Lung (tissue), 11 donors: ENCODE measurements at regions not wholly inside any gene's neighbourhood (a gene's known extent, or its start where the extent isn't known, plus 50 kb on each side); places are given as distances from the start of the nearest gene placed in this dataset.

Source experiments
- ATAC-seq: fragments of 200-7000 bp; cut with Tn5 transposase; one replicate; pipeline ENCODE4 v1.9.1; 2020; ENCODE audit warnings: moderate number of reproducible peaks; ENCODE audit not compliant: insufficient read depth, low FRiP score
- DNase-seq, 3 donors: peaks; one replicate each; pipeline ENCODE4 v3.0.0-alpha.2; 2013 to 2017
- H3K27ac ChIP-seq, 2 donors: one replicate each; pipeline ENCODE4 v1.5.1; 2013; ENCODE audit warnings: mild to moderate bottlenecking in 2 of 2, moderate library complexity in 2 of 2, control low read depth in 1 of 2, inconsistent platforms in 1 of 2, low read depth in 1 of 2, low read length in 1 of 2
- H3K27me3 ChIP-seq, 3 donors: one replicate each; pipeline ENCODE4 v1.5.1; 2013; ENCODE audit warnings: low read length in 2 of 3; ENCODE audit not compliant: control insufficient read depth in 3 of 3, insufficient read depth in 3 of 3
- H3K36me3 ChIP-seq, 4 donors: one replicate each; pipeline ENCODE4 v1.5.1; 2013; ENCODE audit warnings: low read length in 4 of 4, mild to moderate bottlenecking in 1 of 4, moderate library complexity in 1 of 4; ENCODE audit not compliant: control insufficient read depth in 4 of 4, insufficient read depth in 4 of 4
- H3K4me1 ChIP-seq, 5 donors: one replicate each; pipeline ENCODE4 v1.5.1; 2013; ENCODE audit warnings: low read length in 5 of 5, mild to moderate bottlenecking in 2 of 5, moderate library complexity in 1 of 5; ENCODE audit not compliant: control insufficient read depth in 5 of 5, insufficient read depth in 5 of 5
- H3K4me3 ChIP-seq: one replicate; pipeline ENCODE4 v1.5.1; 2013; ENCODE audit warnings: mild to moderate bottlenecking, control low read depth, moderate library complexity
- H3K9ac ChIP-seq, 2 donors: one replicate each; pipeline ENCODE4 v1.5.1; 2013; ENCODE audit warnings: low read length in 2 of 2, control low read depth in 1 of 2; ENCODE audit not compliant: insufficient read depth in 1 of 2
- H3K9me3 ChIP-seq, 4 donors: one replicate each; pipeline ENCODE4 v1.5.1; 2013; ENCODE audit warnings: low read length in 3 of 4, mild to moderate bottlenecking in 1 of 4, moderate library complexity in 1 of 4; ENCODE audit not compliant: control insufficient read depth in 4 of 4, insufficient read depth in 3 of 4
- WGBS, 2 donors: extraction: QIAGEN DNeasy Blood & Tissue Kit; methylation state at CpG; one replicate each; pipeline ENCODE4 v1.1.7; 2013; 5-methylcytosine and 5-hydroxymethylcytosine counted together
- TF ChIP-seq, protein P1 (sequence below): IDR thresholded peaks from 2 replicates; pipeline ENCODE4 v1.5.1; 2012; ENCODE audit warnings: mild to moderate bottlenecking; ENCODE audit errors: control extremely low read depth, extremely low read depth
- donor health status: control.
- donor health status: control.
- donor health status: Bipolar disorder and iron deficiency.
- donor health status: healthy.
- donor health status: DM: yes; HTN: yes; CAD: no.

DNA sequence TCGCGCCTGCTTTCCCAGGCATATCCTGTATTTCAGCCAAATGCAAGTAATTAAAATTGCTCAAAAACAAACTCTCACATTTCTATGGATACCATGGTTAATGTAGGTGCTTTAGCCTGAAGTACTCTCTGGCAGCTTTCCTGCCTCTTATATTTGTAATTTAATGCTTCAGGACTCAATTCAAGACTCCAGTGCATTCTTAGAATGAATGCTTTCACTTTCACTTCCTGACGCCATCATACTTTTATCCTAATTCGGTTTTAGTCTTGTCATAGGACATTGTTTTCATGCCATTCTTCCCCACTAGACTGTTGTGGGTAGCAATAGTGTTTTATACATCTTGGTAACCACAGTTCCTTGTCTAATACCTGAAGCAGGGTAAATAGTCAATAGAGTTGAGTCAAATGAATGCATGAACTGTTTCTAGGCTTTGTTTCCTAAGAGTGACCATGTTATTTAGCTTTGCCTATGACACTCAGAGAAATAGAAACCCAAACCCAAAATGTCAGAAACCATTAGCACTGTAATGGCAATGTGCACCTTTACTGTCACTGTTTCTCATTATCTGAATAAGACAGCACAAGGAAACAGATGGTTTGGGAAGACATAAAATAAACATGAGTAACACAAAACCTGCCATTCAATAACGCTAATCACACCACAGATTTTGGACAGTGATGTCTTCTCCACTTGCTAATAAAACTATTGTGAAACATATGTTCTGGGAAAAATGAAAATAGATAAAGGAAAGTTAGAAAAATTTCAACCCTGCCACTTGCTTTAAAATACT is 705.5 kb downstream of the CDH11 start:
- peaks cover 0 to 2% (median 0%) of the 10 kb centered on the region in 4 donors for H3K9me3 ChIP-seq
- H3K4me3 ChIP-seq: no peak overlapping the region
- 45 to 69% methylated on average over 5 of the region's 5 CpGs for WGBS, 2 donors
- H3K36me3 ChIP-seq: no peaks in the 10 kb centered on the region
- ATAC-seq (peak; percentile 54), DNase-seq (peak; percentile 31 to 79 (median 68))
- peaks cover 0 to 6% (median 0%) of the 10 kb centered on the region in 5 donors for H3K4me1 ChIP-seq
- TF ChIP-seq, protein P1, sequence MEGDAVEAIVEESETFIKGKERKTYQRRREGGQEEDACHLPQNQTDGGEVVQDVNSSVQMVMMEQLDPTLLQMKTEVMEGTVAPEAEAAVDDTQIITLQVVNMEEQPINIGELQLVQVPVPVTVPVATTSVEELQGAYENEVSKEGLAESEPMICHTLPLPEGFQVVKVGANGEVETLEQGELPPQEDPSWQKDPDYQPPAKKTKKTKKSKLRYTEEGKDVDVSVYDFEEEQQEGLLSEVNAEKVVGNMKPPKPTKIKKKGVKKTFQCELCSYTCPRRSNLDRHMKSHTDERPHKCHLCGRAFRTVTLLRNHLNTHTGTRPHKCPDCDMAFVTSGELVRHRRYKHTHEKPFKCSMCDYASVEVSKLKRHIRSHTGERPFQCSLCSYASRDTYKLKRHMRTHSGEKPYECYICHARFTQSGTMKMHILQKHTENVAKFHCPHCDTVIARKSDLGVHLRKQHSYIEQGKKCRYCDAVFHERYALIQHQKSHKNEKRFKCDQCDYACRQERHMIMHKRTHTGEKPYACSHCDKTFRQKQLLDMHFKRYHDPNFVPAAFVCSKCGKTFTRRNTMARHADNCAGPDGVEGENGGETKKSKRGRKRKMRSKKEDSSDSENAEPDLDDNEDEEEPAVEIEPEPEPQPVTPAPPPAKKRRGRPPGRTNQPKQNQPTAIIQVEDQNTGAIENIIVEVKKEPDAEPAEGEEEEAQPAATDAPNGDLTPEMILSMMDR: no peak
- no peak overlapping the region for H3K9ac ChIP-seq
- no peak overlapping the region for H3K27ac ChIP-seq
- no peaks in the 10 kb centered on the region for H3K27me3 ChIP-seq

DNA sequence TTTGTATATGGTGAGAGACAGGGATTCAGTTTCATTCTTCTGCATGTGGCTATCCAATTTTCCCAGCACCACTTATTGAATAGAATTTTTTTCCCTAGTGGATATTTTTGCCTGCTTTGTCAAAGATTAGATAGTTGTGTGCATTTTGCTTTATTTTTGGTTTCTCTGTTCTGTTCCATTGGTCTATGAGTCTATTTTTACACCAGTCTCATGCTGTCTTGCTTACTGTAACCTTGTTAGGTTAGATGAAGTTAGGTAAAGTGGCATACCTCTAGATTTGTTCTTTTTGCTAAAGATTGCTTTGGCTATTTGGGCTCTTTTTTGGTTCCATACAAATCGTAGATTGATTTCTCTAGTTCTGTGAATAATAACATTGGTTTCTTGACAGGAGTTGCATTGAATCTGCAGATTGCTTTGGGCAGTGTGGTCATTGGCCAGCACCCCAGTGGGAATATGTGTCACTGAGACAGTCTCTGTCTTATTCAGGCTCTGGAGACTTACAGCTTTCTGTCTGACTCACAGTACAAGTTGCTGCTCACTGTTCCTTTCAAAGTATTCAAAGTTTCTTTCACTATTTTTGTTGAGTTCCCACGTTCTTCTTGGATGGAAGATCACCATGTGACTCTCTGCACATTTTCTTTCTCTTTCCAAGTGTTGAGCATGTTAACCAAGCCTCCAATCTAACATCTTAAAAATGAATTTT is 709.1 kb downstream of the CDH11 start:
- 49 to 51% methylated on average over 2 of the region's 2 CpGs for WGBS, 2 donors
- Histone ChIP-seq H3K27me3 (no peaks in the 10 kb centered on the region), H3K27ac (peak overlapping the region in 1 of 2 donors; percentile 1), H3K9me3 (no peaks in the 10 kb centered on the region), H3K9ac (no peak overlapping the region), H3K36me3 (no peaks in the 10 kb centered on the region), H3K4me3 (no peak overlapping the region), H3K4me1 (peaks cover 0 to 6% (median 0%) of the 10 kb centered on the region in 5 donors)
- TF ChIP-seq, protein P1: no peak
- DNase-seq: no peak
- ATAC-seq: no peak

DNA sequence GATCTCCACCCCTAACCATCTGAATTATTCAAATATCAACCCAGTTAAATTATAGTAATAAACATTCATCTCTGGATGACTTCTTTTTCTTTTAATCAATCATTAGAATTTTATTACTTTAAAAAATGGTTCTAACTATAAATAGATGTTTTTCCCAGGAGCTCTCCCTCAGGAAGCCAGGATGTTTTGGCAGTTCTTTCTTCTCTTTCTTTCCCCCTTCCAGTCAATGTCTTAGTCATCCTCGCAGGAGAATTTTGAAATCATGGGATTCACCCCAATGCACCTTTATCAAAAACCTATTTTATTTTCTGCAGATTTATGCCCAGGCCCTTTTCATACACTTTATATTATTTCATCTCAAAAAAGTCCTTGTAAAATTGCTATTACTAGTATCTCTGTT is 711.6 kb downstream of the CDH11 start:
- Histone ChIP-seq H3K9ac (no peak overlapping the region), H3K4me3 (no peak overlapping the region), H3K27ac (no peak overlapping the region), H3K27me3 (no peaks in the 10 kb centered on the region), H3K4me1 (peaks cover 0 to 11% (median 6%) of the 10 kb centered on the region in 5 donors), H3K9me3 (no peaks in the 10 kb centered on the region), H3K36me3 (no peaks in the 10 kb centered on the region)
- TF ChIP-seq, protein P1: no peak
- ATAC-seq (no peak), DNase-seq (no peak)
- 81 to 88% methylated on average over 1 of the region's 1 CpG for WGBS, 2 donors
